Subcutaneous abdominal adipose tissue (tissue), 5 donors: ENCODE measurements at regions not wholly inside any gene's neighbourhood (a gene's known extent, or its start where the extent isn't known, plus 50 kb on each side); places are given as distances from the start of the nearest gene placed in this dataset.

ENCODE experiments used
- H3K27ac ChIP-seq: one replicate; pipeline ENCODE4 v1.7.0; 2013; ENCODE audit warnings: low read depth, mild to moderate bottlenecking, inconsistent platforms, low read length, moderate library complexity
- H3K27me3 ChIP-seq, 5 donors: one replicate each; pipeline ENCODE4 v1.7.0; 2013; ENCODE audit warnings: low read length in 5 of 5, inconsistent platforms in 1 of 5; ENCODE audit not compliant: control insufficient read depth in 5 of 5, insufficient read depth in 4 of 5
- H3K36me3 ChIP-seq, 5 donors: one replicate each; pipeline ENCODE4 v1.7.0; 2013; ENCODE audit warnings: low read length in 5 of 5; ENCODE audit not compliant: control insufficient read depth in 5 of 5, insufficient read depth in 5 of 5
- H3K4me1 ChIP-seq, 5 donors: one replicate each; pipeline ENCODE4 v1.7.0; 2013; ENCODE audit warnings: low read length in 5 of 5, mild to moderate bottlenecking in 3 of 5, moderate library complexity in 1 of 5; ENCODE audit not compliant: control insufficient read depth in 5 of 5, insufficient read depth in 5 of 5
- H3K4me3 ChIP-seq, 5 donors: one replicate each; pipeline ENCODE4 v1.7.0; 2013; ENCODE audit warnings: low read length in 5 of 5, low read depth in 1 of 5
- H3K9ac ChIP-seq, 5 donors: one replicate each; pipeline ENCODE4 v1.7.0; 2013; ENCODE audit warnings: low read length in 5 of 5, mild to moderate bottlenecking in 4 of 5, moderate library complexity in 3 of 5
- H3K9me3 ChIP-seq, 5 donors: one replicate each; pipeline ENCODE4 v1.7.0; 2013; ENCODE audit warnings: low read length in 5 of 5; ENCODE audit not compliant: control insufficient read depth in 5 of 5
- donor health status: healthy.
- donor health status: healthy.
- donor health status: healthy.
- donor health status: healthy.
- donor health status: healthy.

- H3K4me1 ChIP-seq: no peaks in the 10 kb centered on the region
Measured at GRCh38 chr18:30903566-30903965, 139.0 kb downstream of the DSC3 start.

GRCh38 chr18:30889519-30890301 lies 152.8 kb downstream of the DSC3 start:
- H3K9ac ChIP-seq: no peak overlapping the region
- H3K27ac ChIP-seq: no peak overlapping the region
- H3K9me3 ChIP-seq: no peaks in the 10 kb centered on the region
- no peaks in the 10 kb centered on the region for H3K27me3 ChIP-seq
- no peaks in the 10 kb centered on the region for H3K4me1 ChIP-seq
- no peak overlapping the region for H3K4me3 ChIP-seq
- no peaks in the 10 kb centered on the region for H3K36me3 ChIP-seq

More at GRCh38 chr18:30903566-30903965, 139.0 kb downstream of the DSC3 start:
- Histone ChIP-seq H3K27ac (no peak overlapping the region), H3K4me3 (no peak overlapping the region), H3K9ac (no peak overlapping the region), H3K27me3 (no peaks in the 10 kb centered on the region), H3K9me3 (no peaks in the 10 kb centered on the region), H3K36me3 (no peaks in the 10 kb centered on the region)

GRCh38 chr18:30888344-30888743 lies 154.2 kb downstream of the DSC3 start:
- no peak overlapping the region for H3K27ac ChIP-seq
- H3K4me3 ChIP-seq: no peak overlapping the region
- no peak overlapping the region for H3K9ac ChIP-seq
- no peaks in the 10 kb centered on the region for H3K4me1 ChIP-seq
- H3K27me3 ChIP-seq: no peaks in the 10 kb centered on the region
- H3K36me3 ChIP-seq: no peaks in the 10 kb centered on the region
- no peaks in the 10 kb centered on the region for H3K9me3 ChIP-seq

GRCh38 chr18:30886998-30887397 lies 155.5 kb downstream of the DSC3 start:
- Histone ChIP-seq H3K4me1 (no peaks in the 10 kb centered on the region), H3K36me3 (no peaks in the 10 kb centered on the region), H3K27me3 (no peaks in the 10 kb centered on the region), H3K4me3 (no peak overlapping the region), H3K9me3 (no peaks in the 10 kb centered on the region), H3K9ac (no peak overlapping the region), H3K27ac (no peak overlapping the region)

GRCh38 chr18:30870466-30870865 lies 172.1 kb downstream of the DSC3 start:
- Histone ChIP-seq H3K9me3 (no peaks in the 10 kb centered on the region), H3K36me3 (no peaks in the 10 kb centered on the region), H3K9ac (no peak overlapping the region), H3K27me3 (no peaks in the 10 kb centered on the region), H3K4me3 (no peak overlapping the region), H3K27ac (no peak overlapping the region), H3K4me1 (no peaks in the 10 kb centered on the region)

GRCh38 chr18:30862900-30863299 lies 179.6 kb downstream of the DSC3 start:
- no peak overlapping the region for H3K4me3 ChIP-seq
- no peak overlapping the region for H3K27ac ChIP-seq
- no peaks in the 10 kb centered on the region for H3K36me3 ChIP-seq
- H3K9ac ChIP-seq: no peak overlapping the region
- no peaks in the 10 kb centered on the region for H3K27me3 ChIP-seq
- H3K9me3 ChIP-seq: no peaks in the 10 kb centered on the region
- no peaks in the 10 kb centered on the region for H3K4me1 ChIP-seq

GRCh38 chr18:30860741-30861140 lies 181.8 kb downstream of the DSC3 start:
- H3K27me3 ChIP-seq: no peaks in the 10 kb centered on the region
- no peak overlapping the region for H3K4me3 ChIP-seq
- H3K4me1 ChIP-seq: no peaks in the 10 kb centered on the region
- H3K9ac ChIP-seq: no peak overlapping the region
- H3K27ac ChIP-seq: no peak overlapping the region
- no peaks in the 10 kb centered on the region for H3K36me3 ChIP-seq
- no peaks in the 10 kb centered on the region for H3K9me3 ChIP-seq

- Histone ChIP-seq H3K27ac (no peak overlapping the region), H3K36me3 (no peaks in the 10 kb centered on the region), H3K9ac (no peak overlapping the region), H3K9me3 (no peaks in the 10 kb centered on the region), H3K27me3 (no peaks in the 10 kb centered on the region), H3K4me1 (no peaks in the 10 kb centered on the region), H3K4me3 (no peak overlapping the region)
Measured at GRCh38 chr18:30859036-30859435, 183.5 kb downstream of the DSC3 start.

GRCh38 chr18:30858560-30858959 lies 184.0 kb downstream of the DSC3 start:
- Histone ChIP-seq H3K36me3 (no peaks in the 10 kb centered on the region), H3K27ac (no peak overlapping the region), H3K4me1 (no peaks in the 10 kb centered on the region), H3K9ac (no peak overlapping the region), H3K4me3 (no peak overlapping the region), H3K9me3 (no peaks in the 10 kb centered on the region), H3K27me3 (no peaks in the 10 kb centered on the region)

GRCh38 chr18:30855762-30856161 lies 186.8 kb downstream of the DSC3 start:
- Histone ChIP-seq H3K36me3 (no peaks in the 10 kb centered on the region), H3K27ac (no peak overlapping the region), H3K27me3 (no peaks in the 10 kb centered on the region), H3K9ac (no peak overlapping the region), H3K9me3 (no peaks in the 10 kb centered on the region), H3K4me1 (no peaks in the 10 kb centered on the region), H3K4me3 (no peak overlapping the region)
